ENCODE measurements at regions not wholly inside any gene's neighbourhood (a gene's known extent, or its start where the extent isn't known, plus 50 kb on each side); places are given as distances from the start of the nearest gene placed in this dataset.

GRCh38 chr20:34189572-34190163 lies 51.6 kb upstream of the ASIP start:
- TF ChIP-seq, protein P1, sequence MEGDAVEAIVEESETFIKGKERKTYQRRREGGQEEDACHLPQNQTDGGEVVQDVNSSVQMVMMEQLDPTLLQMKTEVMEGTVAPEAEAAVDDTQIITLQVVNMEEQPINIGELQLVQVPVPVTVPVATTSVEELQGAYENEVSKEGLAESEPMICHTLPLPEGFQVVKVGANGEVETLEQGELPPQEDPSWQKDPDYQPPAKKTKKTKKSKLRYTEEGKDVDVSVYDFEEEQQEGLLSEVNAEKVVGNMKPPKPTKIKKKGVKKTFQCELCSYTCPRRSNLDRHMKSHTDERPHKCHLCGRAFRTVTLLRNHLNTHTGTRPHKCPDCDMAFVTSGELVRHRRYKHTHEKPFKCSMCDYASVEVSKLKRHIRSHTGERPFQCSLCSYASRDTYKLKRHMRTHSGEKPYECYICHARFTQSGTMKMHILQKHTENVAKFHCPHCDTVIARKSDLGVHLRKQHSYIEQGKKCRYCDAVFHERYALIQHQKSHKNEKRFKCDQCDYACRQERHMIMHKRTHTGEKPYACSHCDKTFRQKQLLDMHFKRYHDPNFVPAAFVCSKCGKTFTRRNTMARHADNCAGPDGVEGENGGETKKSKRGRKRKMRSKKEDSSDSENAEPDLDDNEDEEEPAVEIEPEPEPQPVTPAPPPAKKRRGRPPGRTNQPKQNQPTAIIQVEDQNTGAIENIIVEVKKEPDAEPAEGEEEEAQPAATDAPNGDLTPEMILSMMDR (IDR thresholded peaks at IDR 0.05; ENCODE audit: low read depth, low read length, poor library complexity, severe bottlenecking): no peak
- TF ChIP-seq EZH2phosphoT487 (IDR thresholded peaks at IDR 0.05; ENCODE audit: borderline replicate concordance, low read length): no peak

Measured in DOHH2 (cell line).